B cell (primary cell): ENCODE measurements at regions not wholly inside any gene's neighbourhood (a gene's known extent, or its start where the extent isn't known, plus 50 kb on each side); places are given as distances from the start of the nearest gene placed in this dataset.

Source experiments
- ATAC-seq: fragments of 200-7000 bp; cut with Tn5 transposase; one replicate; pipeline ENCODE4 v1.10.0; 2021; ENCODE audit warnings: low read depth, mild to moderate bottlenecking, moderate number of reproducible peaks, moderate library complexity
- CTCF ChIA-PET: fragments of 350-600 bp; sonication (Branson Sonifier 250); formaldehyde crosslinking; loops from one replicate; lab custom pipeline; 2021; ENCODE audit warnings: antibody characterized with exemption, inconsistent platforms; lab: Charles Lee
- POLR2A ChIA-PET: fragments of 350-600 bp; sonication (Branson Sonifier 250); formaldehyde crosslinking; loops from one replicate; lab custom pipeline; 2021; ENCODE audit warnings: antibody characterized with exemption; lab: Charles Lee
- DNase-seq: peaks from one replicate; pipeline ENCODE4 v3.0.0; 2013
- H2AFZ ChIP-seq: 2 replicates; pipeline ENCODE4 v1.6.1; 2012; ENCODE audit warnings: mild to moderate bottlenecking, low read depth, low read length; ENCODE audit not compliant: insufficient read depth, poor library complexity, severe bottlenecking
- H3K27ac ChIP-seq, 2 donors: 1 replicate in 1 of 2; 2 replicates in 1 of 2; pipeline ENCODE4 v1.5.1; 2012 to 2013; ENCODE audit warnings: low read length in 2 of 2, mild to moderate bottlenecking in 2 of 2, moderate library complexity in 1 of 2
- H3K27me3 ChIP-seq, 4 experiments: fragments of 200-600 bp in 1 of 4; sonication (generic) in 1 of 4; replicated peaks in 1 of 4; 1 replicate in 2 of 4; 2 replicates in 2 of 4; pipeline versions ENCODE4 v1.6.1 to v1.7.0; 2013 to 2016; ENCODE audit warnings: low read length in 3 of 4, mild to moderate bottlenecking in 2 of 4, mixed read lengths in 1 of 4, moderate library complexity in 1 of 4; ENCODE audit not compliant: insufficient read depth in 4 of 4, control insufficient read depth in 3 of 4; ENCODE audit errors: control extremely low read depth in 1 of 4
- H3K36me3 ChIP-seq, 2 experiments: replicated peaks in 1 of 2; 1 replicate in 1 of 2; 2 replicates in 1 of 2; pipeline versions ENCODE4 v1.6.1 to v1.7.1; 2013; ENCODE audit warnings: low read length in 1 of 2; ENCODE audit not compliant: insufficient read depth in 2 of 2, control insufficient read depth in 1 of 2; ENCODE audit errors: control extremely low read depth in 1 of 2, extremely low read depth in 1 of 2
- H3K4me1 ChIP-seq, 2 donors: fragments of 200-600 bp in 1 of 2; sonication (generic) in 1 of 2; 1 replicate in 1 of 2; 2 replicates in 1 of 2; pipeline versions ENCODE4 v1.5.1 to v1.6.1; 2013 to 2017; ENCODE audit warnings: low read length in 2 of 2; ENCODE audit not compliant: control insufficient read depth in 2 of 2, insufficient read depth in 2 of 2
- H3K4me2 ChIP-seq: replicated peaks from 2 replicates; pipeline ENCODE3; 2012; ENCODE audit warnings: mild to moderate bottlenecking, low read depth, low read length; ENCODE audit not compliant: poor library complexity, severe bottlenecking
- H3K4me3 ChIP-seq, 5 experiments: fragments of 200-600 bp in 1 of 5; sonication (generic) in 1 of 5; 1 replicate in 3 of 5; 2 replicates in 2 of 5; pipeline versions ENCODE4 v1.5.1 to v1.7.0; 2011 to 2016; ENCODE audit warnings: low read length in 4 of 5, mild to moderate bottlenecking in 4 of 5, low read depth in 2 of 5, control low read depth in 1 of 5, moderate library complexity in 1 of 5; ENCODE audit not compliant: insufficient read depth in 1 of 5; ENCODE audit errors: control extremely low read depth in 1 of 5, extremely low read depth in 1 of 5
- H3K79me2 ChIP-seq: fragments of 200-600 bp; sonication (generic); one replicate; pipeline ENCODE4 v1.6.0; 2016; ENCODE audit warnings: low read length; ENCODE audit not compliant: control insufficient read depth, insufficient read depth
- H3K9ac ChIP-seq: fragments of 200-600 bp; sonication (generic); 2 replicates; pipeline ENCODE4 v1.6.1; 2017; ENCODE audit warnings: mild to moderate bottlenecking, low read length, moderate library complexity
- H3K9me3 ChIP-seq, 3 donors: one replicate each; pipeline versions ENCODE4 v1.6.1 to v1.7.1; 2013; ENCODE audit warnings: low read length in 2 of 3; ENCODE audit not compliant: control insufficient read depth in 2 of 3, insufficient read depth in 1 of 3; ENCODE audit errors: control extremely low read depth in 1 of 3
- H4K20me1 ChIP-seq: 2 replicates; pipeline ENCODE4 v1.6.0; 2012; ENCODE audit warnings: mild to moderate bottlenecking, low read length; ENCODE audit not compliant: insufficient read depth, control insufficient read depth, poor library complexity, severe bottlenecking
- H3K27ac Mint-ChIP-seq: one replicate; pipeline ENCODE4 v1.8.0; 2021; ENCODE audit warnings: mixed read lengths
- H3K27me3 Mint-ChIP-seq: one replicate; pipeline ENCODE4 v1.8.0; 2021; ENCODE audit warnings: mixed read lengths
- H3K4me1 Mint-ChIP-seq: one replicate; pipeline ENCODE4 v1.8.0; 2021; ENCODE audit warnings: mixed read lengths
- H3K4me3 Mint-ChIP-seq: one replicate; pipeline ENCODE4 v1.8.0; 2021; ENCODE audit warnings: mixed read lengths
- H3K9me3 Mint-ChIP-seq: one replicate; pipeline ENCODE4 v1.8.0; 2022; ENCODE audit warnings: mixed read lengths; ENCODE audit not compliant: insufficient read depth
- CTCF ChIP-seq: fragments of 200-600 bp; IDR thresholded peaks from one replicate; pipeline ENCODE4 v1.8.0; 2022; ENCODE audit warnings: antibody characterized with exemption, mild to moderate bottlenecking
- EZH2 ChIP-seq: IDR thresholded peaks from 2 replicates; pipeline ENCODE4 v1.6.1; 2012; ENCODE audit warnings: borderline replicate concordance, low read depth, mild to moderate bottlenecking, moderate library complexity, low read length; ENCODE audit not compliant: insufficient read depth, poor library complexity, severe bottlenecking
- WGBS: methylation state at CpG from one replicate; pipeline ENCODE4 v1.1.5; 2013; ENCODE audit warnings: missing lambda C conversion rate; ENCODE audit not compliant: insufficient coverage; 5-methylcytosine and 5-hydroxymethylcytosine counted together
- intact Hi-C: fragments of 100-400 bp; cut with micrococcal nuclease; formaldehyde crosslinking; loops from one replicate; pipeline ENCODE4 v1.10.0; 2022

- Histone ChIP-seq H3K27me3 (no peaks in the 10 kb centered on the region), H3K79me2 (no peaks in the 10 kb centered on the region), H3K36me3 (no peaks in the 10 kb centered on the region), H3K4me1 (no peaks in the 10 kb centered on the region), H3K9me3 (peaks cover 0 to 2% (median 1%) of the 10 kb centered on the region in 3 donors), H3K4me2 (no peak overlapping the region), H4K20me1 (no peaks in the 10 kb centered on the region), H2AFZ (no peak overlapping the region), H3K4me3 (no peak overlapping the region), H3K27ac (no peak overlapping the region), H3K9ac (no peak overlapping the region)
- intact Hi-C loops = no loop called here
- ChIA-PET POLR2A (no interaction called here), CTCF (no interaction called here)
- Mint-ChIP-seq H3K4me1 (no peaks in the 10 kb centered on the region), H3K27me3 (no peaks in the 10 kb centered on the region), H3K9me3 (peaks cover 3% of the 10 kb centered on the region), H3K4me3 (no peak overlapping the region), H3K27ac (no peak overlapping the region)
- TF ChIP-seq CTCF (no peak), EZH2 (no peak)
- no peak for DNase-seq
- ATAC-seq = no peak
- 81% methylated on average over 2 of the region's 5 CpGs for WGBS
Observed at GRCh38 chr15:95681836-95682544, 648.5 kb upstream of the NR2F2 start.

- no peak for DNase-seq
- whole genome bisulfite sequencing = no CpG with 5 or more reads among the region's 4 CpGs
- ChIA-PET POLR2A (no interaction called here), CTCF (no interaction called here)
- no peak overlapping the region for H2AFZ ChIP-seq
- no peak overlapping the region for H3K27ac Mint-ChIP-seq
- TF ChIP-seq CTCF = no peak
- TF ChIP-seq EZH2 = no peak
- intact Hi-C loops = no loop called here
- no peaks in the 10 kb centered on the region for H3K27me3 Mint-ChIP-seq
- no peak overlapping the region for H3K27ac ChIP-seq
- H3K27me3 ChIP-seq = no peaks in the 10 kb centered on the region
- no peak overlapping the region for H3K4me2 ChIP-seq
- peaks cover 5% of the 10 kb centered on the region for H3K9me3 Mint-ChIP-seq
- H3K4me3 Mint-ChIP-seq = no peak overlapping the region
- no peaks in the 10 kb centered on the region for H3K36me3 ChIP-seq
- H3K9me3 ChIP-seq = peaks cover 0 to 1% (median 0%) of the 10 kb centered on the region in 3 donors
- no peaks in the 10 kb centered on the region for H3K4me1 Mint-ChIP-seq
- H3K9ac ChIP-seq = no peak overlapping the region
- no peaks in the 10 kb centered on the region for H4K20me1 ChIP-seq
- H3K79me2 ChIP-seq = no peaks in the 10 kb centered on the region
- no peak for ATAC-seq
- H3K4me1 ChIP-seq = no peaks in the 10 kb centered on the region
- H3K4me3 ChIP-seq = no peak overlapping the region
Observed at GRCh38 chr15:95684126-95684525, 646.4 kb upstream of the NR2F2 start.
